ENCODE measurements at regions not wholly inside any gene's neighbourhood (a gene's known extent, or its start where the extent isn't known, plus 50 kb on each side); places are given as distances from the start of the nearest gene placed in this dataset.

- TF ChIP-seq, protein P1, sequence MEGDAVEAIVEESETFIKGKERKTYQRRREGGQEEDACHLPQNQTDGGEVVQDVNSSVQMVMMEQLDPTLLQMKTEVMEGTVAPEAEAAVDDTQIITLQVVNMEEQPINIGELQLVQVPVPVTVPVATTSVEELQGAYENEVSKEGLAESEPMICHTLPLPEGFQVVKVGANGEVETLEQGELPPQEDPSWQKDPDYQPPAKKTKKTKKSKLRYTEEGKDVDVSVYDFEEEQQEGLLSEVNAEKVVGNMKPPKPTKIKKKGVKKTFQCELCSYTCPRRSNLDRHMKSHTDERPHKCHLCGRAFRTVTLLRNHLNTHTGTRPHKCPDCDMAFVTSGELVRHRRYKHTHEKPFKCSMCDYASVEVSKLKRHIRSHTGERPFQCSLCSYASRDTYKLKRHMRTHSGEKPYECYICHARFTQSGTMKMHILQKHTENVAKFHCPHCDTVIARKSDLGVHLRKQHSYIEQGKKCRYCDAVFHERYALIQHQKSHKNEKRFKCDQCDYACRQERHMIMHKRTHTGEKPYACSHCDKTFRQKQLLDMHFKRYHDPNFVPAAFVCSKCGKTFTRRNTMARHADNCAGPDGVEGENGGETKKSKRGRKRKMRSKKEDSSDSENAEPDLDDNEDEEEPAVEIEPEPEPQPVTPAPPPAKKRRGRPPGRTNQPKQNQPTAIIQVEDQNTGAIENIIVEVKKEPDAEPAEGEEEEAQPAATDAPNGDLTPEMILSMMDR (IDR thresholded peaks at IDR 0.05) = no peak
- TF ChIP-seq POLR2A (IDR thresholded peaks at IDR 0.05) = no peak
These were observed 1302.1 kb upstream of the CELF4 start for GRCh38 chr18:38867680-38868079.

All from Peyer's patch (tissue), 4 donors.